OCI-LY7 (cell line): ENCODE measurements at regions not wholly inside any gene's neighbourhood (a gene's known extent, or its start where the extent isn't known, plus 50 kb on each side); places are given as distances from the start of the nearest gene placed in this dataset.

ENCODE experiments used
- BruUV-seq: library from RNA; stranded (reverse); fragments of 400-500 nt; replicated peaks from 2 replicates; lab custom pipeline; 2021; lab: Mats Ljungman, UMichigan
- CTCF ChIA-PET: fragments of 300-600 bp; sonication (Branson Sonifier 250); formaldehyde crosslinking; loops from one replicate; lab custom pipeline; 2022; ENCODE audit warnings: antibody characterized with exemption; ENCODE audit not compliant: unreplicated experiment; lab: Charles Lee
- POLR2A ChIA-PET: fragments of 300-600 bp; sonication (Branson Sonifier 250); formaldehyde crosslinking; loops from one replicate; lab custom pipeline; 2022; ENCODE audit warnings: antibody characterized with exemption; lab: Charles Lee
- DNase-seq: peaks from one replicate; pipeline ENCODE4 v3.0.0-alpha.2; 2015; ENCODE audit warnings: low spot score
- H2AFZ ChIP-seq: fragments of 200-600 bp; sonication (generic), shearing (Covaris generic); 2 replicates; pipeline ENCODE4 v1.6.1; 2014; ENCODE audit warnings: mild to moderate bottlenecking, antibody characterized with exemption, low read length, moderate library complexity
- H3K27ac ChIP-seq: fragments of 200-600 bp; sonication (generic); 2 replicates; pipeline ENCODE4 v1.5.1; 2014; ENCODE audit warnings: mixed run types, low read depth, mild to moderate bottlenecking, moderate library complexity, low read length, inconsistent platforms; ENCODE audit not compliant: poor library complexity, severe bottlenecking
- H3K36me3 ChIP-seq: fragments of 200-600 bp; sonication (generic); 2 replicates; pipeline ENCODE4 v1.6.1; 2014; ENCODE audit warnings: mild to moderate bottlenecking, antibody characterized with exemption, low read length, moderate library complexity, mixed read lengths; ENCODE audit not compliant: insufficient read depth
- H3K4me1 ChIP-seq: fragments of 200-600 bp; sonication (generic); 2 replicates; pipeline ENCODE4 v1.5.1; 2014; ENCODE audit warnings: mild to moderate bottlenecking, low read length; ENCODE audit not compliant: insufficient read depth, poor library complexity, severe bottlenecking
- H3K4me2 ChIP-seq: fragments of 200-600 bp; sonication (generic); 2 replicates; pipeline ENCODE4 v1.6.1; 2014; ENCODE audit warnings: mild to moderate bottlenecking, low read length
- H3K4me3 ChIP-seq: fragments of 200-600 bp; sonication (generic); 2 replicates; pipeline ENCODE4 v1.5.1; 2014; ENCODE audit warnings: mild to moderate bottlenecking, low read depth, low read length; ENCODE audit not compliant: poor library complexity, severe bottlenecking
- H3K79me2 ChIP-seq: fragments of 200-600 bp; sonication (generic); 2 replicates; pipeline ENCODE4 v1.6.1; 2016; ENCODE audit warnings: low read depth, mild to moderate bottlenecking, low read length, moderate library complexity, mixed read lengths; ENCODE audit not compliant: insufficient read depth
- H3K9me2 ChIP-seq: fragments of 200-600 bp; sonication (generic); 2 replicates; pipeline ENCODE4 v1.6.1; 2016; ENCODE audit warnings: mild to moderate bottlenecking, low read length, mixed read lengths; ENCODE audit not compliant: insufficient read depth
- H3K9me3 ChIP-seq: fragments of 200-600 bp; sonication (generic); 2 replicates; pipeline ENCODE4 v1.6.1; 2014; ENCODE audit warnings: mild to moderate bottlenecking, mixed run types, low read length, mixed read lengths
- H4K20me1 ChIP-seq: fragments of 200-600 bp; sonication (generic); 2 replicates; pipeline ENCODE4 v1.6.1; 2014; ENCODE audit warnings: mild to moderate bottlenecking, antibody characterized with exemption, low read length, moderate library complexity, mixed read lengths; ENCODE audit not compliant: insufficient read depth
- EZH2phosphoT487 ChIP-seq: fragments of 200-600 bp; sonication (generic); IDR thresholded peaks from 2 replicates; pipeline ENCODE4 v1.6.1; 2018; ENCODE audit warnings: low read depth, borderline replicate concordance, mild to moderate bottlenecking, mixed run types, antibody characterized with exemption, low read length, moderate library complexity, mixed read lengths
- intact Hi-C: fragments of 100-400 bp; cut with micrococcal nuclease; formaldehyde crosslinking; loops from one replicate; pipeline ENCODE4 v1.10.0; 2022; ENCODE audit not compliant: unreplicated experiment
- TF ChIP-seq, protein P1 (sequence below): fragments of 200-600 bp; sonication (generic); conservative IDR thresholded peaks from 2 replicates; pipeline ENCODE4 v1.5.1; 2014; ENCODE audit warnings: mild to moderate bottlenecking, antibody characterized with exemption, low read length, moderate library complexity, mixed read lengths

DNA sequence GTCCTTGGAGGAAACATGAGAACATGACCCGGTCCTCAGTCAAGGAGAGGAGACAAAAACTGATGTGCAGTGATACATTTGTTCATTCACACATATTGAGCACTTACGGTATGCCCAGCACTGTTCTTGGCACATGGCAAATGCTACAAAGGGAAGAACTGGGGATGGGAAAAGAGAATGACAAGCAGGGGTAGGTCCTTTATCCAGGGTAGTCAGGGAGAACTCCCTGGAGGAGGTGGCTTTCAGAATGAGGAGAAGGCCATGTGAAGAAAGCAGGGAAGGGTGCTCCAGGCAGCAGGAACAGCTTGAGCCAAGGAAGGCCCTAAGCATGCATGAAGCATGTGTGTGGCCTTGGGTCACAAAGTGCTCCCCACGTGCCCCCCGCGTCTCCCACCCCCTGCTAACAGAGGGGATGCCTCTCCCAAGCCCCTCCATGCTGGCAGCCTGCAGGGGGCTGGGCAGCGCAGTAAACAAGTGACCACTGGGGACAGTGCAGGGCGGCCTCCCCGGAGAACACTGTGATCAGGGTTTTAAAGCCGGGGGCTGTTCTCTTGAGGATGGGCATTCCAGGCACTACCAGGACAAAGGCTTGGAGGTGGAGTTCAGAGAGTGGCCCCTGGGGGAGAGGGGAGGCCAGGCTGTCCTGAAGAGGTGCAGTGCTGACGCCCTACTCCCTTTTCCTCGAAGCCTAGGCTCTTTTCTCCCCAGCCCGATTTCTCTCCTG, 71.0 kb downstream of the PHETA1 start:
- BruUV-seq = no TSS peak
- TF ChIP-seq, protein P1, sequence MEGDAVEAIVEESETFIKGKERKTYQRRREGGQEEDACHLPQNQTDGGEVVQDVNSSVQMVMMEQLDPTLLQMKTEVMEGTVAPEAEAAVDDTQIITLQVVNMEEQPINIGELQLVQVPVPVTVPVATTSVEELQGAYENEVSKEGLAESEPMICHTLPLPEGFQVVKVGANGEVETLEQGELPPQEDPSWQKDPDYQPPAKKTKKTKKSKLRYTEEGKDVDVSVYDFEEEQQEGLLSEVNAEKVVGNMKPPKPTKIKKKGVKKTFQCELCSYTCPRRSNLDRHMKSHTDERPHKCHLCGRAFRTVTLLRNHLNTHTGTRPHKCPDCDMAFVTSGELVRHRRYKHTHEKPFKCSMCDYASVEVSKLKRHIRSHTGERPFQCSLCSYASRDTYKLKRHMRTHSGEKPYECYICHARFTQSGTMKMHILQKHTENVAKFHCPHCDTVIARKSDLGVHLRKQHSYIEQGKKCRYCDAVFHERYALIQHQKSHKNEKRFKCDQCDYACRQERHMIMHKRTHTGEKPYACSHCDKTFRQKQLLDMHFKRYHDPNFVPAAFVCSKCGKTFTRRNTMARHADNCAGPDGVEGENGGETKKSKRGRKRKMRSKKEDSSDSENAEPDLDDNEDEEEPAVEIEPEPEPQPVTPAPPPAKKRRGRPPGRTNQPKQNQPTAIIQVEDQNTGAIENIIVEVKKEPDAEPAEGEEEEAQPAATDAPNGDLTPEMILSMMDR = no peak
- no peak for TF ChIP-seq EZH2phosphoT487
- H4K20me1 ChIP-seq = no peaks in the 10 kb centered on the region
- H3K36me3 ChIP-seq = no peaks in the 10 kb centered on the region
- intact Hi-C loops = loop anchor here (1.0 kb wide), 2 partner anchors 274 to 361 kb away; no protein-coding TSS in a partner anchor
- no peak overlapping the region for H3K4me3 ChIP-seq
- no peaks in the 10 kb centered on the region for H3K9me2 ChIP-seq
- no peak overlapping the region for H3K27ac ChIP-seq
- POLR2A ChIA-PET = no interaction called here
- CTCF ChIA-PET = no interaction called here
- no peak for DNase-seq
- no peaks in the 10 kb centered on the region for H3K79me2 ChIP-seq
- H2AFZ ChIP-seq = no peak overlapping the region
- H3K4me1 ChIP-seq = no peaks in the 10 kb centered on the region
- H3K4me2 ChIP-seq = no peak overlapping the region
- H3K9me3 ChIP-seq = no peaks in the 10 kb centered on the region

DNA sequence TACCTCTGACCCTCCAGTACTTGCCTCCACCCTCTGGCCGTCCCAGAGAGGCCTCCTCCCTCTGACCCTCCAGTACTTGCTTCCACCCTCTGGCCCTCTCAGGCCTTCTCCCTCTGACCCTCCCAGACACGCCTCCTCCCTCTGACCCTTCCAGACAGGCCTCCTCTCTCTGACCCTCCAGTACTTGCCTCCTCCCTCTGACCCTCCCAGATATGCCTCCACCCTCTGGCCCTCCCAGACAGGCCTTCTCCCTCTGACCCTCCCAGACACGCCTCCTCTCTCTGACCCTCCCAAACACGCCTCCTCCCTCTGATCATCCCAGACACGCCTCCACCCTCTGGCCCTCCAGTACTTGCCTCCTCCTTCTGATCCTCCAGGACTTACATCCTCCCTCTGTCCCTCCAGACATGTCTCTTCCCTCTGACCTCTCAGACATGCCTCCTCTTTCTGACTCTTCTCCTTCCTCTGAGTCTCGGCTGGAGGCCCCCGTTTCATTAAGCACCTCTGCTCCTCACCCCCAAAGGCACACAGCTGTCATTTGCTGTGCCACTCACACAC, 71.9 kb downstream of the PHETA1 start:
- no peaks in the 10 kb centered on the region for H3K9me3 ChIP-seq
- no peaks in the 10 kb centered on the region for H3K79me2 ChIP-seq
- H3K36me3 ChIP-seq = no peaks in the 10 kb centered on the region
- POLR2A ChIA-PET = no interaction called here
- CTCF ChIA-PET = no interaction called here
- TF ChIP-seq EZH2phosphoT487 = no peak
- TF ChIP-seq, protein P1 = no peak
- H3K9me2 ChIP-seq = no peaks in the 10 kb centered on the region
- no peaks in the 10 kb centered on the region for H3K4me1 ChIP-seq
- no peak overlapping the region for H3K4me3 ChIP-seq
- intact Hi-C loops = no loop called here
- DNase-seq = no peak
- BruUV-seq = no TSS peak
- no peak overlapping the region for H3K27ac ChIP-seq
- H3K4me2 ChIP-seq = no peak overlapping the region
- no peak overlapping the region for H2AFZ ChIP-seq
- no peaks in the 10 kb centered on the region for H4K20me1 ChIP-seq

DNA sequence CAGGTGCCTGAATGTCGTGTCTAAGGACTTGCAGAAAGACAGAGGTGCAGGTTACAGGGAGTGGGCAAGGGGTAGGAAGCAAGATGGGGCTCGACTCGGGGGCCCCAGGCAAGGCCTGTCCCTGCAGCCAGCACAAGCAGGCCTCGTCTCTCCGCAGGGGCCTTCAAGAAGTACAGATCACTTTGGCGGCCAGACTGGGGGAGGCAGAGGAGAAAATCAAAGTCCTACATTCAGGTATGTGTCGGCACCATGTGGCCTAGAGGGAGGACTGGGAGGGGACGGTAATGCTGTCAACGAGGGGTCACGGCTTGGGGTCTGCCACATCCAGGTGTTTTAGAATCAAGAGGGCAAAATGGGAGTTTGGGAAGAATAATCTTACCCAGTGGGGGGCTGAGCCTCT, 73.7 kb downstream of the PHETA1 start:
- ChIA-PET POLR2A (interaction anchor here (1.2 kb wide), 1 partner anchor 80 kb away, joined by 5 read pairs; no protein-coding TSS in a partner anchor), CTCF (no interaction called here)
- Histone ChIP-seq H3K9me3 (no peaks in the 10 kb centered on the region), H3K4me1 (no peaks in the 10 kb centered on the region), H3K79me2 (no peaks in the 10 kb centered on the region), H3K4me2 (no peak overlapping the region), H3K4me3 (no peak overlapping the region), H4K20me1 (no peaks in the 10 kb centered on the region), H3K27ac (no peak overlapping the region), H3K9me2 (no peaks in the 10 kb centered on the region), H3K36me3 (no peaks in the 10 kb centered on the region), H2AFZ (no peak overlapping the region)
- no peak for TF ChIP-seq EZH2phosphoT487
- TF ChIP-seq, protein P1 = no peak
- BruUV-seq = no TSS peak
- intact Hi-C loops = no loop called here
- no peak for DNase-seq
